ENCODE measurements at regions not wholly inside any gene's neighbourhood (a gene's known extent, or its start where the extent isn't known, plus 50 kb on each side); places are given as distances from the start of the nearest gene placed in this dataset.

- no peak for TF ChIP-seq CTCF (conservative IDR thresholded peaks at IDR 0.05; ENCODE audit: low read depth, low read length)
- no peak for TF ChIP-seq EZH2 (IDR thresholded peaks at IDR 0.05; ENCODE audit: low read length, unreplicated experiment)
- no peak for TF ChIP-seq EZH2phosphoT487 (IDR thresholded peaks at IDR 0.05; ENCODE audit: borderline replicate concordance, low read length)
Observed at GRCh38 chr16:73890186-73891128, 406.2 kb upstream of the PSMD7 start.

Measured in PC-3 (cell line).